Activated CD4-positive, alpha-beta T cell treated with anti-CD3 and anti-CD28 coated beads, Interleukin-2, amount 50 U/mL, for 48 hours (primary cell): ENCODE measurements at regions not wholly inside any gene's neighbourhood (a gene's known extent, or its start where the extent isn't known, plus 50 kb on each side); places are given as distances from the start of the nearest gene placed in this dataset.

Source experiments
- DNase-seq, 2 experiments: peaks; one replicate each; pipeline ENCODE4 v3.0.0-alpha.2; 2020

- DNase-seq: no peak
These were observed 476.2 kb upstream of the SULF2 start for GRCh38 chr20:48261398-48261910.

DNA sequence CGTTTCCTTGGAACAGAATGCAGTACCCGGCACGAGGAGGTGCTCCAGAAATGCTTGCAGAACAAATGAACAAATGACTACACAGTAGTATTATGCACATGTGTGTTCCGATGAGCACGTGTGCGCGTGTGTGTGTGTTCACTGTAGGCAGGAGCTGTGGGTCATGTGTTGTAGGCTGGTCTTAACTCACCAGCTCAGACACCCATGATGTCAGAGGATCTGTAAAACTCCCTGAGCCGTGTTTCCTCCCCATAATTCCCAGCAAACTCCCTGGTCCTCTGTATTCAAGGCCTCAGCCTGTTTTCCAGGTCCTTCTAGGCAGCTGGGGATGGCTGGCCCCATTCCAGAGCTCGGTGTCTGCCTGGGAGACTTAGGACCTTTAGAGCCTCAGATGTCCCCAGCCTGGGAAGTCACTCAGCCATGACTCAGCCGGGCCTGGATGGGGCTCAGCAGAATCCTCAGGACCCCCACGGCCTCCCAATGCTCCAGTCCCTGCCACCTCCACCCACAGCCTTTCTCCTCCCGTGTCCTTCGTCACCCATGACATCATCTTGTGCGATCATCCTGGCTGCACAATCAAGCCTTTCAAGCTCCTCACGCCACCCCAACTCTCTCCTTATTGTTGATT is 475.0 kb upstream of the SULF2 start:
- DNase-seq: no peak

- no peak for DNase-seq
These were observed 474.2 kb upstream of the SULF2 start for GRCh38 chr20:48259456-48259855.

GRCh38 chr20:48257833-48258232 is 472.6 kb upstream of the SULF2 start:
- DNase-seq: no peak

DNA sequence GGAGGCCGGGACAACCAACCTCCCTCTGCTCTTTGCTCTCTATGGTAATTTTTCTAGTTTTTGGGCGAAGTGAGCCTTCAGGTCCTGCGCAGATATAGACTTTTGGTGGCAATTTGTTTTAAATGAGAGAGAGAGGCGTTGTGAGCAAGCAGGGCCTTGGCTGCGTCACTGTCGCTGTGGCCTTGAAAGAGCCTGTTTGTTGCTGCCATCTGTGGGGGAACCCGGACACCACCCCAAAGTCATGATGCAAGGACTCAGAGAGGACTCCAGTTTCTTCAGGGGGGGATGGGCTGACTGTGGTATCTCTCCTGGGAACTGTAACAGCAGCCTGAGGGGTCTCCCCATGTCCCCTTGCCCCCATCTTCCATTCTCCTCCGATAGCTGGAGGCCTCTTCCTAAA is 462.7 kb upstream of the SULF2 start:
- no peak for DNase-seq

DNA sequence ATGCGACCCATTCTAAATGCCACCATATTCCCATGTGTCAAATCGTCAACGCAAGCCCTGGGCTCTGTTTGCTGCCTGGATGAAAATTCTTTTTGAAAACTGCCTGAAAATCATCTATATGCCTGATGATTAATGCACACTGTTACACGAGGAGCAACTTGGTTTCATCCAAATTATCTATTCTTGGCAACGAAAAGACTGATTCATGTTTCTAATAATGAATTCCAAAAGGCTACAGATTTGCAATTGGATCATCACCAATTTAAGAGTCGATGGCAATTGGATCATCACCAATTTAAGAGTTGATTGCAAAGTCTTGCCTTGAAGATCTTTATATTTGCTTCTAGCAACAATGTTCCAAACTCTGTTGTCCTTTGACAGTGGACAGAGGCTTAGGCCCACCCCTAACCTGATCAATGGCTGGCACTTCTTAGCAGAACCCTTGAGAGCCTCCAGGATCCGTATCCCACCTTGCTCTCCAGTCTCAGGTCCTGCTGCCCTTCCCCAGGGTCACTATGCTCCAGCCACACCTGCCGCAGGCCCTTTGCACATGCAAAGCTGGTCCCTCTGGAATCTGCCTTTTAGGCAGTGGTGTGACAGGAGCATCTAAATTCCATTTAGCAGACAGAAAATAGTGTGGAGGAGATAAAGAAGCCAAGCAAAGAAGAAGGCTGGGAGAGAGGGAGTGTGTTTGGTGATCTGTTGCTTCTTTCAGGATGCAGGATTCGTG is 460.9 kb upstream of the SULF2 start:
- no peak for DNase-seq

- no peak for DNase-seq
These were observed 457.3 kb upstream of the SULF2 start for GRCh38 chr20:48242623-48243022.

- DNase-seq: no peak
These were observed 456.2 kb upstream of the SULF2 start for GRCh38 chr20:48241482-48241881.

- no peak for DNase-seq
These were observed 453.5 kb upstream of the SULF2 start for GRCh38 chr20:48238781-48239180.

GRCh38 chr20:48238326-48238725 is 453.0 kb upstream of the SULF2 start:
- no peak for DNase-seq

DNA sequence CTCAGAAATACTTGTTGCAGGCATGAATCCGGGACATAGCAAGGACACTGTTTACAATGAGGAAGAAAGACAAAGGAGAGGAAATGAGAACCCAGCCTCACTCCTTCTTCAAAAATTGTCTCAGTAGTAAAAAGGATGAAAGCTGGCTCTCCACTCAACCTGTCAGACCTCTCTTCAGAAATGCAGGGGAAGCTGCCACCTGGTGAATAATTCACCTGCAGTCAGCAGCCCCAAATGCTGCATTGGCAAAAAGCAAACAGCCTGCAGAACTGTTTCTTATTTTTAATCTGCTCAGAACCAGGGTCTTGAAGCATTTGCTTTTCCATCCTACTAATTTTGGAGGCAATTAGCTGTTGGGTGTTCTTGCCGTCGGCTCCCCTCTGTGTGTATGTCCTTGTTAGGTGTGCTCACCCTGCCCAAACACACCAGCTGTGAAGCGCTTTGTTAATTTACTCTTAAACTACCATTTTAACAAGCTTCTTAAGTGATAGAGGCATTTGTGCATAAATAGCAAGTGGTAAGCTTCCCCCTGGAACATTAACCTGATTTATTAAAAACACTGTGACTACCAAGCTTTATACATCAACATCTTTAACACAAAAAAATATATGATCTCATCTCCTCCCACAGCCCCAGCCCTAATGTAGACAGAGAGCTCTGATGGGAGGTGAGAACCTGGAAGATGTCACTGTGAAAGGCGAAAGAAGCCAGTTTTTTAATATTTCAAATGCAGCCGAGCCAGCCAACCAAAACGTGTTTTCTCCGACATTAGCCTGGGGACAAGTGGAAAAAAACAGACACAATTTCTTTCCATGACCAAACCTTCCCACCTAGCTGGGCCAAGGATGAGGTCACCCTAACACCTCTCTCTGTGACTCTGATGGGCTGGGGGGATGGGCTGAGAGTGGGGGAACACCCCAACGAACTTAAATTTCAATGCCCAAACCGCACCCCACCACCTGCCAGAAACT is 451.0 kb upstream of the SULF2 start:
- DNase-seq: no peak

- DNase-seq: no peak
These were observed 449.7 kb upstream of the SULF2 start for GRCh38 chr20:48234951-48235350.

DNA sequence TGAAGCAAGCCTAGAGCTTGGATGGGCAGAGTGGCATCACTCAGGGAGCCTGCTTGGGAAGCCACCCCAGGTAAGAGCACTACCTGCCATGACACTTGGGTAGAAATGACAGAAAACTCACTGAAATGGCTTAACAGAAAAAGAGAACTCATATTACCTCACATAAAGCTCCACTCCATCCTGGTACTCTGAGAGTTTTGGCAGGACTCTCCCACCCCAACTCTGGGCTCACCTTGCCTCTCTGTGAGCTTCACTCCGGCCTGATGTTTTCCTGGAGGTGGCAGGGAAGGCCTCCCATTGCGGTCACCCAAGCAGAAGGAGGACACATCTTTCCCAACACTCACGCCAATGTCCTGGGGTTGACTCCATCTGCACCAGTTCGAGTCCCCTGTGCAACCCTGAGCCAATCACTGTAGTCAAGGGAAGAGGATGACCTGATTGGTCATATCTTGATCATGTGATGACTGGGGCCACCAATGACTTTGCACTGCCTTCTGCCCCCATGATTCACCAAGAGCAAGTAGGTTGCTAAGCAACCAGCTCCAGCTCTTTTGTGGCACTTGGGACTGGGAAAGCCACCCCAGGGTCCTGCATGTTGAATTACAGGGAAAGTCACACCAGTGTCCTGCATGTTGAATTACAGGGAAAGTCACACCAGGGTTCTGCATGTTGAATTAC is 446.1 kb upstream of the SULF2 start:
- DNase-seq: no peak

DNA sequence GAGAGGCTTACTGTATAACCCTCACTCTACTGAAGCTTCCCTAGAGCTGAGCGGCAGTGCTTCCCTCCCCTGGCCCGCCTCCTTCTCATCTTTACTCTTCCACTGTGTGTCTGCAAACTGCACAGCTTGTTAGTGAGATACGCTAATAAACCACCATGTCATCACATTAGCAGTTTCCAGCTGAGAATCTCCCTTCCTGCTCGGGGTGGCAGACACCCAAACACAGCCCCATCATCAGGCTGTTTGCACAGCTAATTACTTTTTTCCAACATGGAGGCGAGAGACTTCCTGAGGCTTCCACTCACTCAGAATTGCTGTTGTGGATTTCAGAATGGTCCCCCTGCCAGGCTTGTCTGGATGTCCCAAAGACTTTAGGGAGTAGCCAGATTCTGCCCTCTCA is 444.9 kb upstream of the SULF2 start:
- no peak for DNase-seq

DNA sequence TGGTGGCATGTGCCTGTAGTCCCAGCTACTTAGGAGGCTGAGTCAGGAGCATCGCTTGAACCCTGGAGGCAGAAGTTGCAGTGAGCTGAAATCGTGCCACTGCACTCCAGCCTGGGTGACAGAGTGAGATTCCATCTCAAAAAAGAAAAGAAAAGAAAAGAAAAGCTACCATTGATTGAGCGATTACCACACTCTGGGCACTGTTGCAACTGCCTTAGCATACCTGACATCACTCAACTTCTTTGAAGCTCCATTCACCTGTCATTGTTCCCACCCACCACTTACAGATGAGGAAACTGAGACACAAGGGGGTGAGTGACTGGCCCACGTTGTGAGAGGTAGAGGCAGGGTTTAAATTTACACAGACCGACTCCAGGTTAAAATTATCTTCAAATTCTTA is 442.1 kb upstream of the SULF2 start:
- no peak for DNase-seq

GRCh38 chr20:48226642-48227041 is 441.4 kb upstream of the SULF2 start:
- no peak for DNase-seq

DNA sequence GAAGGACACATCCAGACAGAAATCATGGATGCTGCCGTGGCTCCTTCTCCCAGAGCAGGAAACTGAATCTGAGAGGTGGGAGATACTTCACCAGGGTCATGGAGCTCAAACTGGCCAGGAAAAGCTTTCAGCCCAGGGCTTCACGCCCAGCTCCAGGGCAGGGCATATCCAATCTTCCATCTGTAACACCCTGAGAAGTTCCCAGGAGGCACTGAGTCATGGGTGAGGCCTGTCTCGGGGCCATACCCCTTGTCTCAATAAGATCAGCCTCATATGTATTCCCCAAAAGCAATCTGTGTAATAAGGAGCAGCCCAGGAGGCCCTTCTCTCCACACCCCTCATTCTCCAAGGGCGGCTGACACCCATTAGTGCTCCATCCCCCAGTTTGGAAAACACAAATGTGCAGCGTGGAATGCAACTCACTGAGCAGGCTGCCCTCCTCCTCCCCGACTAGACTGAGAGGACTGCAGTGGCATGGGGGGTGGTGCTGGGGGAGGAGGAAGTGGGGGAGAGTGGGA is 439.3 kb upstream of the SULF2 start:
- DNase-seq: no peak

GRCh38 chr20:48223715-48224114 is 438.4 kb upstream of the SULF2 start:
- DNase-seq: no peak

- no peak for DNase-seq
These were observed 437.4 kb upstream of the SULF2 start for GRCh38 chr20:48222595-48223180.

- DNase-seq: no peak
These were observed 434.9 kb upstream of the SULF2 start for GRCh38 chr20:48220033-48220633.

DNA sequence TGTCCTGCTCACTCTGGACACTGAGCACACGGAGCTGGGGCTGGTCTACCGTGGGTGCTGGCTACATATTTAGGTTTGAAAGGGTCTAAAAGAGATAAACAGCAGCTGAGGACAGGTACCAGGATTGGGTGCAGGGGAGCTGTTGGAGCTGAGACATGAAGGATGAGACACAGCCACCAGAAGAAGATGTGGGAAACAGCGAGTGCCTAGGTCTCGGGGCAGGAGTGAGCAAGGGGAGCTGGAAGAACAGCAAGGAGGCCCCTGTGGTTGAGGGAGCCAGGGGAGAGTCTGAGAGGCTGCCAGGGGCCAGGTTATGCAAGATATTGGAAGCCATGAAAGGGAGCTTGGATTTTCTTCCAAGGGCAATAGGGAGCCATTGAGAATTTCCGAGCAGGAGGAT is 434.0 kb upstream of the SULF2 start:
- no peak for DNase-seq

- DNase-seq: no peak
These were observed 431.9 kb upstream of the SULF2 start for GRCh38 chr20:48217190-48217589.
